GM06990 (cell line): ENCODE measurements at regions not wholly inside any gene's neighbourhood (a gene's known extent, or its start where the extent isn't known, plus 50 kb on each side); places are given as distances from the start of the nearest gene placed in this dataset.
A peak's percentile ranks its signal among the peaks of the same experiment; 100 is the strongest.

Experiments
- DNase-seq: peaks from one replicate; pipeline ENCODE4 v3.0.0-alpha.2; 2011; ENCODE audit not compliant: insufficient read length; ENCODE audit errors: extremely low read depth
- H3K27me3 ChIP-seq: replicated peaks from 2 replicates; pipeline ENCODE4 v1.6.0; 2011; ENCODE audit warnings: low read length; ENCODE audit not compliant: control insufficient read depth, insufficient read depth
- H3K36me3 ChIP-seq: 2 replicates; pipeline ENCODE4 v1.5.1; 2011; ENCODE audit warnings: low read length; ENCODE audit not compliant: control insufficient read depth, insufficient read depth
- H3K4me3 ChIP-seq: replicated peaks from 2 replicates; pipeline ENCODE4 v1.5.1; 2011; ENCODE audit warnings: low read depth, mild to moderate bottlenecking, control low read depth, low read length
- TF ChIP-seq, protein P1 (sequence below): IDR thresholded peaks from 2 replicates; pipeline ENCODE4 v1.5.1; 2011; ENCODE audit warnings: low read length, control low read depth, mild to moderate bottlenecking, inconsistent platforms; ENCODE audit not compliant: insufficient read depth, poor library complexity, severe bottlenecking

DNA sequence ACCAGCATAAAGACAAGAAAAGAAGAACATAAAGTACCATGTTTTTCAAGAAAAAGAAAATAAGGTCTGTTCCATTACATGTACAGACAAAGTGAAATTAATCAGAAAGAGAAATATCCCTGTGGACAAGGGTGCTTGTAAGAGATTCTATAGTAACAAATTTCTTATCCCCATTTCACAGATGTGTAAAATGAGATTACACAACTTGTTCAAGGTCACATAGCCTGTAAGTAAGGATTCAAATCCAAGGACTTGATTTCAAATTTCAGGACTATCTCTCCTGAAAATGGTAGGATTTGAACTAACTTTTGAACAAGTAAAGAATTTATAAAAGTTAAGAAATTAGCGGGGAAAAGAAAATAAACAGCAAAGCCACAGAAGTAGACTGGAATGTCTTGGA, 248.2 kb upstream of the SLC39A10 start:
- H3K27me3 ChIP-seq, result no peaks in the 10 kb centered on the region
- no peak overlapping the region for H3K4me3 ChIP-seq
- no peaks in the 10 kb centered on the region for H3K36me3 ChIP-seq
- TF ChIP-seq, protein P1, sequence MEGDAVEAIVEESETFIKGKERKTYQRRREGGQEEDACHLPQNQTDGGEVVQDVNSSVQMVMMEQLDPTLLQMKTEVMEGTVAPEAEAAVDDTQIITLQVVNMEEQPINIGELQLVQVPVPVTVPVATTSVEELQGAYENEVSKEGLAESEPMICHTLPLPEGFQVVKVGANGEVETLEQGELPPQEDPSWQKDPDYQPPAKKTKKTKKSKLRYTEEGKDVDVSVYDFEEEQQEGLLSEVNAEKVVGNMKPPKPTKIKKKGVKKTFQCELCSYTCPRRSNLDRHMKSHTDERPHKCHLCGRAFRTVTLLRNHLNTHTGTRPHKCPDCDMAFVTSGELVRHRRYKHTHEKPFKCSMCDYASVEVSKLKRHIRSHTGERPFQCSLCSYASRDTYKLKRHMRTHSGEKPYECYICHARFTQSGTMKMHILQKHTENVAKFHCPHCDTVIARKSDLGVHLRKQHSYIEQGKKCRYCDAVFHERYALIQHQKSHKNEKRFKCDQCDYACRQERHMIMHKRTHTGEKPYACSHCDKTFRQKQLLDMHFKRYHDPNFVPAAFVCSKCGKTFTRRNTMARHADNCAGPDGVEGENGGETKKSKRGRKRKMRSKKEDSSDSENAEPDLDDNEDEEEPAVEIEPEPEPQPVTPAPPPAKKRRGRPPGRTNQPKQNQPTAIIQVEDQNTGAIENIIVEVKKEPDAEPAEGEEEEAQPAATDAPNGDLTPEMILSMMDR, result no peak
- DNase-seq, result no peak

DNA sequence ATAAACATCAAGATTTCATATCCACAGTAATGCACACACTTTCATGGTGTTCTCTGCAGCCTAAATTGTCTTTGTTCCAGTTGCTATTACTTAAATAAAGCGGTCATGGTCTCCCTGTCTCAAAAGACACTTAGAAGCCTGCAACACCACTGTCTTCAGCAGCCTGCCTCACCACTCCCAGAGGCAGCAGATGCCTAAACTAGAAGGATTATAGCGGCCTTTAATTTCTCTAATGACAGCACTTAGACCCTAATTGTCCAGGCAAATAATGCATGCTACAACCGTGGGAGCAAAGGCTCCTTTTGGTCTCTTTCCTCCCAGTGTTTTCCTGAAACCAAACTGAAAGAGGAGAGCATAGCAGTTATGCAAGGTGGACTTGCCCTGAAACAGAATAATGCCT, 248.8 kb upstream of the SLC39A10 start:
- Histone ChIP-seq H3K4me3 (no peak overlapping the region), H3K27me3 (no peaks in the 10 kb centered on the region), H3K36me3 (no peaks in the 10 kb centered on the region)
- DNase-seq, result no peak
- TF ChIP-seq, protein P1, result no peak

DNA sequence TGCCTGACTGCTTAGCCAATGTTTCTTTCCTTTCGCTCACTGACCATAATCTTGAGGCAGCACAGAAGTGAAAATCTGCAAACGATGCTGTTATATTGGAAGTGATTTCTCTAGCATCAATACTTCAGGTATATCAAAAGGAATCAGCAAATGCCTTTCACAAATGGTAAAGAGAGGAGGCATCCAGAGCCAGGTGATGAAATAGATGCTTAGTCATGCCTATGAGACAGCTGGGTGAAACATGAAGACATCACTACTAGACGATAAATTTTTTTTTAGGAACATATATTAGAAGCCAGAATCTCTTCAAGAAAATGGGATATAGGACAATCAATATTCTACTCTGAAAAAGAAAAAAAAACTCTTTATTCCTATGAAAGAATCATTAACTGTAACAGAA, 249.2 kb upstream of the SLC39A10 start:
- DNase-seq, result no peak
- Histone ChIP-seq H3K36me3 (no peaks in the 10 kb centered on the region), H3K27me3 (no peaks in the 10 kb centered on the region), H3K4me3 (no peak overlapping the region)
- TF ChIP-seq, protein P1, result no peak

DNA sequence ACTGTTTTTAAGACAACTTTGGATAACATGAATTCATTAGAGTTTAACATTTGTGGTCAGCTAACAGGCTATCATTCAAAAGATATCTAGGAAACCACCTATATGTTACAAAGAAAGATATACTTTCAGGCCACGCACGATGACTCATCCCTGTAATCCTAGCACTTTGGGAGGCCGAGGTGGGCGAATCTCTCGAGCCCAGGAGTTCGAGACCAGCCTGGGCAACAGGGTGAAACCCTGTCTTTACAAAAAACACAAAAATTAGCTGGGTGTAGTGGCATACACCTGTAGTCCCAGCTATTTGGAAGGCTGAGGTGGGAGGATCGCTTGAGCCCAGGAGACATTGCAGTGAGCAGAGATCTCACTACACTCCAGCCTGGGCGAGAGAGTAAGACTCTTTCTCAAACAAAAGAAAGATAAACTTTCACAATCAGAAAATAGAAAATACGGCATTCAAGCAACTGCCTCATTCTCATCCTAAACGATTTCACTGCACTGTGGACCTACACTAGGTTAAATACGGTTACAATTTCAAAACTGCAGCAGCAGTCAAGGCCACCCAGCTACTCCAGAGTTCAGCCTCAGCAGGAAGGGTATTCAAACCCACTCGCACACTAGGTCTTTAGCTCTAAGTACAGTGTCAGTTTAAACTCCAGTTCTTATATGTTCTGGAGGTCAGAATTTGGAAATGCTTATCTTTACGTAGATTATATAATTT, 250.0 kb upstream of the SLC39A10 start:
- Histone ChIP-seq H3K4me3 (no peak overlapping the region), H3K36me3 (no peaks in the 10 kb centered on the region), H3K27me3 (no peaks in the 10 kb centered on the region)
- TF ChIP-seq, protein P1, result no peak
- peak; percentile 6 for DNase-seq

DNA sequence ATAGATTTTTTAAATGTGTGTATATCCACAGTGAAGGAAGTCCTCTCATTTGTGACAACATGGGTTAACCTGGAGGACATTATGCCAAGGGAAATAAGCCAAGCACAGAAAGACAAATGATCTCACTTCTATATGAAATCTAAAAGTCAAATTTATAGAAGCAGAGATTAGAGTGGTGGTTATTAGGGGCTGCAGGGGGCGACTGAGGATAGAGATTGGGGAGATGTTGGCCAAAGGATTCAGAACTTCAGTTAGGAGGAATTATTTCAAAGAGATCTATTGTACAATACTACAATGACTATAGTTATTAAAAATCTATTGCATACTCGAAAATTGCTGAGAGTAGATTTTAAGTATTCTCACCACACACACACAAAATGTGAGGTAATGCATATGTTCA, 252.4 kb upstream of the SLC39A10 start:
- TF ChIP-seq, protein P1, result peak; percentile 13
- no peaks in the 10 kb centered on the region for H3K36me3 ChIP-seq
- no peak for DNase-seq
- H3K27me3 ChIP-seq, result no peaks in the 10 kb centered on the region
- H3K4me3 ChIP-seq, result no peak overlapping the region

DNA sequence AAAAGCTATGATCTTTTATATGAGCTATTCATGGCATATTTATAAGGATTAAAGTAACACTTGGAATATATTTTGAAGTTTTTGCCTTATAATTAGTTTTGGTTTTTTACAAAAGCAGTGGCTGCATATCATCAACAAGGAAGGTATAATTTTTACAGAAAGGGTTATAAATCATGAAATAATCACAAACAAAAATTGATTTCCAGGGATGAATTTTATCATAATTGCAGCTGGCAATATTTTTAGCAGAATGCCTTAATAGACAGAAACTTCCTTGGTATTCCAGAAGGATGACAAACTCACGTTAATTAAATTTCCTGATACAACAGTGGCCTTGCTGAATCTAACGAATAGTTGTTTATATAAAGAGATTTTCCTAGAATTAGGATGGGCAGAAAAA, 260.5 kb upstream of the SLC39A10 start:
- H3K36me3 ChIP-seq, result no peaks in the 10 kb centered on the region
- H3K27me3 ChIP-seq, result no peaks in the 10 kb centered on the region
- H3K4me3 ChIP-seq, result no peak overlapping the region
- TF ChIP-seq, protein P1, result no peak
- no peak for DNase-seq
